EL (cell line): ENCODE measurements at regions not wholly inside any gene's neighbourhood (a gene's known extent, or its start where the extent isn't known, plus 50 kb on each side); places are given as distances from the start of the nearest gene placed in this dataset.

ENCODE experiments used
- DNase-seq: peaks from one replicate; pipeline ENCODE4 v3.0.0-alpha.2; 2016

DNA sequence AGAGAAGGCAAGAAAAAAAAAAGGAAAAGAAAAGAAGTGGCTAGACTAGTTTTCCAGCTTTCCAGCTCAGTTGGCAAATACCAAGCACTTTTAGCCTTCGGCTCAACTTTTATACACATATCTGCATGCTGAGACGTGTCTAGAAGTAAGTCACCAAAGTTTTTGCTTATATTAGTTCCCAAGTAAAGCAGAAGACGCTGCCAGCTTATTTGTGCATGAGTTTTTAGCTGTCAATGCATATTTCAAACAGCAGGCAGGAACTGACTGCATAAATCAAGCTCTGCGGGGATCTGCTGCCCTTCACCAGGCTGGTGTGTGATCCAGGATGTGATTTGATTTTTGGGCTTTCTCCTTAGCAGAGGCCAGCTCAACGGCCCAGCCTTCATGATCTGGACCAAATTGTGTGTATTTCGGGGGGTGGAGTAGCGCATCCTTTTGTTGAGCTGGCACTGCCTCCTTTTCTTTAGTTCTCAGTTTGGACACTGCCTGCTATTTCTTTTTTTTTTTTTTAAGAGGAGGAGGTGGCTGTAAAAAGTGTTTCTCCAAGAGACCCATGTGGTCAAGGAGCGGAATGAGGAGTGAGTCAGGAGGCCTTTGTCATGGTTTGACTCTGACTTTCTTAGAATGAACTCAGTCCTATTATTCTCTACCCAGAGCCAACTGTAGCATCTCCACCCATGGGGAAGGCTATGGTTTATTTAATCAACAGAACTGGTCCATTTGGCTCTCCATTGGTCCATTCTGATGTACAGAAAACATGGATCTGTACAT is 162.6 kb upstream of the XYLT1 start:
- no peak for DNase-seq

GRCh38 chr16:17632667-17633066 is 161.9 kb upstream of the XYLT1 start:
- DNase-seq = no peak

DNA sequence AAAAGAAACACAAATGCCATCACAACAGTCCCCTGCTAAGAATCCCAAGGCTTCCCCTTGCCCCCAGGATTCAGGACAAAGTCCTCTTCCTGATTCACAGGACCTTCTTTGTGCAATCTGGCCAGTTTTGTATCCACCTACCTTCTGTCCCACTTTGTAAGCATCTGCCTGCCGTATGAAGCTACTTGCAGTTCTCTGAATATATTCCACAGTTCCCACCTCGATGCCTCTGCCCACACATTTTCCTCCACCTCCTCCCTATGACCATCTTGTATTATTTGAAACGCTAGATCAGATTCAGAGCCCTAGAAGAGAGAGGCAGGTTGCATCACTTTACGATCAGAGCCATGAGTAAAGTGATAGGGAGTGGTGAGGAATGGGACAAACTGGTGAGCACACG is 159.2 kb upstream of the XYLT1 start:
- DNase-seq = no peak

DNA sequence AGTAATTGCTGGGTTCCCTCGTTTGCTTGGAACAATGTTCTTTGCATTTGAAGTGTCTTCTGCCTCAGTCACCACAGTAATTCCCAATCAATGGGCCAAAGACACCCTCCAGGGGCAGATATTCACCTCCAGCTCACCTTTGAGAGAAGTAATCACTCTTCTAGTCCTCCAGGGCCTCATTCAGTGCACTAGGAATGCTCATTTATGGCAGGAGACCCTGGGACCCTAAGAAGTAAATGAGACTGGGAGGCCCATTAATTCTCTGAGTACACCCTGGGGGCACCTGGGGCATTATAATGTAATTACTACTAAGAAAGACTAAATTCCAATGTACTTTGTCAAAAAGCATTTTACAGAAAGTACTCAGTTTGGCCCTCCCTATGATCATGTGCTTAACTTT is 158.2 kb upstream of the XYLT1 start:
- DNase-seq = no peak

DNA sequence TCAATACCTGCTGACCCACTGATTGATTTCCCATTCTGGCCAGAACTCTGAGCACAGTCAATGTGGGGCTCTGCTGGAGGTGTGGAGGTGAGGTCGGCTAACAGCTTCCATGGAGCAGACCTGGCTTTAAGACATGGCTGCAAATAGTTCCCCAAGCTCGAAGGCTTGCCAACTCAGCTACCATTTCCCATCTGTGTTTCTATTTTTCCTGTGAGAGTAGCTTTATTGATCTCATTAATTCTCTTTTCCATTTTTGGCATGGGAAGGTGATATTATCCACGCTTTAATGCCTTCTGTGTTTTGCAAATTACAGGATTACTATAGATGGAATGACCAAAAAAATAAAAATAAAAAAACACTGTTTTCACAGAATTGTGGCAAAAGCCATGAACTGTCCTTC is 151.6 kb upstream of the XYLT1 start:
- no peak for DNase-seq

DNA sequence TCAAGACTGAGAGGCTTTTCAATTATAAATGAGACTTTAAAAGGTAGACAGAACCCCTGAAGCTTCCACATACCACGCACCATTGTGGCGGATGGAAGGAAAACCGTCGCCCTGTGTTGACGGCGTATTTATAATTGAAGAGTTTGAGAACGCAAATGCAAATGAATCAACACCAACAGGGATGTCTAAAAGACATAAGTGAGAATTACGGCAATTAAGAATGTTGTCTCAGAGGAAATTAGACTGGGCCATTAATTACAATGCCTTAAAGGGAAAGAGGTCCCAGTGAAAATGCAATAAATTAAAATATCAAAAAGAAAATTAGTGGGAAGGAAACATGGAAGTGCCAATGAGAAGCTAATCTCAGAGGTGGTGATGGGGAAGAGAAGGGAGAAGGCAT is 148.5 kb upstream of the XYLT1 start:
- no peak for DNase-seq

DNA sequence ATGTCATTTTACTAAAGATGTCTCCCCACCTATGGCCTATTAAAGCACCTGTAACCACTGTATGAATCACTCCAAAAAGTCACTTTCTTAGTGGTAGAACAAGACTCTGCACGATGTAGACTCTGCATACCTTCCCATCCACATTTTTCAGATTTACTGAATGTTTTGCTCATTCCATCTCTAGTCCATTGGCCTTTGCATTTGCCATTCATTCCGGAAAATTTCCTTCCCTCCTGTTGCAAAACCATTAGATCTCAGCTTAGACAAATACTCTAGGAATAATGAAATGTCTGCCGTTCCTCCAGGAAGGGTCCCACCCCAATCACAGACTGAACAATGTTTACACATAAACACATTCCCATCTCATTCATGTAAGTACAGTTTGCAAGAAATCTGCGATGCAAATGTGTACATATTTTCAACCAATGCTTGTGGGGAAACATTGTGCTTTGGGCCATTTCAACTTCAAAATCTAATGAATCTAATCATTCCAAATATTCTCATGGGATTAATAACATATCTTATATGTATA is 146.3 kb upstream of the XYLT1 start:
- no peak for DNase-seq

DNA sequence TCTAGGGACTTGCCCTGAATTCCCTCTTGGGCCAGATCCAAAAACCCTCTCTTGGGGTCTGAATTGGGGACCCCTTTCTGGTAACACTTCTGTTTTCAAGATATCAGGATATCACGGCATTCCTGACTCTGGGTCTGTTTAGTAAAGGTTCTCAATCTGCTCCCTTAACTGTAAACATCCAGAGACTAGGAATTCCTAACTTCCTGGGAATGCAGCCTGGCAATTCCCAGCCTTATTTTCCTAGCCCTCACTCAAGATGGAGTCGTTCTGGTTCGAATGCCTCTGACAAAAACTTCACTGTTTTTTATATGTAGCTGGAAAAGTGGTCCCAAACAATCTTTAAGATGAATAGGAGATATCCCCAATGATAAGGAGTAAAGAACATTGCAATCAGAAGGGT is 141.6 kb upstream of the XYLT1 start:
- DNase-seq = no peak

DNA sequence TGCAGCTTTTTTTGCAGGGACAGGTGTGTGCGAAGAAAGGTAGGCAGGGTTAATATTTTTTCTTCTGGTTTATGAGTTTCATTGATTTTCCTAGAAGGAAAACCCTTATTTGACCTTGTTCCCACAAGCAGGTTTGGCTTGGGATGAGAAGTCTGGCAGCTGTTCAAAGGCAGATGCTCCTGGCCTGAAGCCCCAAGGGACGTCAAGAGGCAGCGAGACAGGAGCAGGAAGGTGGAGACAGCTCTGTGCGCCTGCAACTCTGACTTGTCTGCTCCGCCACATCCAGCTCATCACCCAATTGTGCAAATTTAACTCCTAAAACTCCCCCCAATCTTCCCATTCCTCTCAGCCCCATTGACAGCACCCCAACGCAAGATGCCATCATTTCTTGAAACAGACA is 136.8 kb upstream of the XYLT1 start:
- no peak for DNase-seq

- no peak for DNase-seq
These were observed 136.3 kb upstream of the XYLT1 start for GRCh38 chr16:17607075-17607509.

DNA sequence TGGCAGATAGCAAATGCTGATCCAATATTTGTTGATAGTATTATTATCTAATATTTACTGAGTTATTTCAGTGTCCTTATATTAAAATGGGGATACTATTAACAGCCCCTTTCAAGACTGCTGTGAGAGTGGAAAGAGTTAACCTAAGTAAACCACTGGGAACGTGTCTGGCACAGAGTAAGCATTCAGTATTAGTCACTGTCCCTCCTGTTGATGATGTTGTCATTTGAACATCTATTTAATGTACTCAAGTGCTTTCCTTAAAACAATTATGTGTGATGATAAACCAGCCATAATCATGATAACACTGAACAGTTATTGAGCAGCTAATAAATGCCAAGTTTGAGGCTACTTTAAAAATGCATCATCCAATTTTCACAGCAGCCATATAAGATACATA is 135.7 kb upstream of the XYLT1 start:
- no peak for DNase-seq

- DNase-seq = no peak
These were observed 135.0 kb upstream of the XYLT1 start for GRCh38 chr16:17605784-17606183.

- DNase-seq = no peak
These were observed 132.9 kb upstream of the XYLT1 start for GRCh38 chr16:17603626-17604025.

DNA sequence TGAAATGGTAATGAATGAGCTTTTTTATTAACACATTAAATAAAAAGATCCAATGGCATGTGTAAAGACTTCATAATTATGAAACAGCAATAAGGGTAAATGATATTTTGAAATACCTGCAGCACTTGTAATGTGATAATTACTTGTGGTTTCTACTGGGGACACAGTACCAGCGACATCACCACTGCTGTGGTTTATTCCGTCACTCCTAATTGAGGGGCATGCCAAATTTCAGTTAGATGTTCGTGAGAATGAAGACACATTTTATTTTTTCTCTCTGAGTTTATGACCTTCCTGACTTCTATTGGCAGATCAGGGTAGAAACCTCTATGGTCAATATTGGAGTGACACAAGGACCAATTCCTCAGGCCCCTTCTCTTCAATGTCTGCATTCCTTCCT is 131.9 kb upstream of the XYLT1 start:
- DNase-seq = no peak

GRCh38 chr16:17598968-17599367 is 128.2 kb upstream of the XYLT1 start:
- DNase-seq = no peak

DNA sequence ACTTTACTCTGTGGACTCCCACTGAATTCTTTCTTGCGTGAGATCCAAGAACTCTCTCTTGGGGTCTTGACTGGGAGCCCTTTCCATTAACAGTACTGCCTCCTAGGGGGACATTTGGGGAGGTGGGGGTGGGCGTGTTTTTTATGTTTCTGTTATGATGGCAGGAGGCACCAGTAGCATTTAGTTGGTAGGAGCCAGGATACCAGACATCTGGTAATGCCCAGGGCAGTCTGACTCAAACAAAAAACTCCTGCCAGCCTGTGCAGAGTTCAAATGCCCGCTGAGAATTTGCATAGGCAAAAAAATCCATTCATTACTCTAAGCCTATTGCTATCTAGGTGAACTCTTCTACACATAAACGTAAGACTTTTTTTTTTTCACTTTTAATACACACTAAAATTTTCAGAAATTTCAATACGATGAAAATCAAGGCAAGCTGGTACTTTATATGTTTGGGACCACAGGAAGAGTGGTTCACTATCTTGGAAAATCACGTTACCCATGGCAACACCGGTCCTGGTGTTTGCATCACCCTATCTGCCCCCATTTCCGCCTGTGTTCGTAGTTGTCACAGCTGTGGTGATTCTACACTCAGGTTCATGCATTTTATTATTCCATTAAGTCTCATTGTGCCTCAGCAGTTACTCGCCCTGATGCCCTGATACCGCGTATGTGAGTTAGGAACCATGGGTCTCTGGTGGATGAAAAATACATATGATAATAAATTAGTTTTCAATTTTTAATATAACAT is 121.1 kb upstream of the XYLT1 start:
- peak; percentile 8 for DNase-seq

- peak; percentile 4 for DNase-seq
These were observed 120.2 kb upstream of the XYLT1 start for GRCh38 chr16:17590711-17591654.

DNA sequence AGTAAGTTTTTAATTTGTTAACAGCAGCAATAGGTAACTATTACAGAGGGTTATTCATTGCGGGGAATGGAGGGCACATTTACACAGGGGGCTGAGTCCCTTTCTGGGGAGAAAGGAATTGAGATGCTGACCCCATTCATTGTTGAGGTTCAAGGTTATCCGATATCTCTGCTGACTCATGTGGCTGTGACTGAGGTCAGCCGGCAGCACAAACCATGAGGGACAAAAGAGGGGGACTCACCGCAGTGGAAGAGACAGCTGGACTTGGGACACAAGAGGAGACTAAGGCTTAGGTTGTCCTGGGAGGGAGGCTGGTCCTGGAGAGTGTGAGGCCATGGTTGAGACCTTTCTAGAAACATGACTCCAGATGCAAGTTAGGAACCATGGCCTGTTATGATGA is 119.1 kb upstream of the XYLT1 start:
- DNase-seq = no peak

- DNase-seq = no peak
These were observed 114.8 kb upstream of the XYLT1 start for GRCh38 chr16:17585449-17586074.

- peak; percentile 87 for DNase-seq
These were observed 108.5 kb upstream of the XYLT1 start for GRCh38 chr16:17578981-17579874.

DNA sequence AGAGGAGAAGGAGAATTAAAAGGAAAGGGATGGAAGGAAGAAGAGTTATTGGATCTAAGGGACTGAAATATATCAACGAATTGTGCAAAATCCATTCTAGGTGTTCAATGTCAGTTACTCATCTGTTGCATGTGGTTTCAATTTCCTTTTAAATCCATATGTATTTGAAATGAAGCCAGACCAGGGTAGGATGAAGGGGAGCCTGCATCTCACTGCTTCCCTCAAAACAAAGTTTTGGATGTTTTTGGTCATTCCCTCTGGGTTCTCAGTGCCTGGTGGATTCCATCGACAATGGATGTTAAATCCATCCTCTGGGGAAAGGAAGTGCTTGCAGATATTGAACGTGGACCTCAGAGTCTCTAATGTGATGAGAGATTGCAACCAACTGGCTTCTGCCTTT is 103.5 kb upstream of the XYLT1 start:
- DNase-seq = no peak

GRCh38 chr16:17572145-17572544 is 101.4 kb upstream of the XYLT1 start:
- no peak for DNase-seq
